ENCODE measurements at regions not wholly inside any gene's neighbourhood (a gene's known extent, or its start where the extent isn't known, plus 50 kb on each side); places are given as distances from the start of the nearest gene placed in this dataset.

GRCh38 chr18:46413684-46414083 is 243.3 kb downstream of the LOXHD1 start:
- no peak for TF ChIP-seq CTCF (IDR thresholded peaks at IDR 0.05; ENCODE audit: borderline replicate concordance, extremely low read depth, low read length, poor library complexity, severe bottlenecking)
- TF ChIP-seq EZH2 (IDR thresholded peaks at IDR 0.05; ENCODE audit: borderline replicate concordance, low read depth, low read length, severe bottlenecking) = no peak

All from DND-41 (cell line).